CD4-positive, alpha-beta T cell (primary cell): ENCODE measurements at regions not wholly inside any gene's neighbourhood (a gene's known extent, or its start where the extent isn't known, plus 50 kb on each side); places are given as distances from the start of the nearest gene placed in this dataset.
A peak's percentile ranks its signal among the peaks of the same experiment; 100 is the strongest.

Experiments used
- ATAC-seq: fragments of 200-7000 bp; cut with Tn5 transposase; one replicate; pipeline ENCODE4 v1.10.0; 2022; ENCODE audit warnings: mild to moderate bottlenecking; ENCODE audit not compliant: poor library complexity
- CTCF ChIA-PET: fragments of 350-600 bp; sonication (Branson Sonifier 250); formaldehyde crosslinking; loops from one replicate; lab custom pipeline; 2021; ENCODE audit warnings: antibody characterized with exemption, inconsistent platforms; lab: Charles Lee
- POLR2A ChIA-PET: fragments of 350-600 bp; sonication (Branson Sonifier 250); formaldehyde crosslinking; loops from one replicate; lab custom pipeline; 2021; ENCODE audit warnings: antibody characterized with exemption, inconsistent platforms; lab: Charles Lee
- DNase-seq, 14 experiments: peaks; one replicate each; pipeline ENCODE4 v3.0.0-alpha.2; 2013 to 2020; ENCODE audit warnings: mixed read lengths in 2 of 14
- H3K27ac ChIP-seq, 2 donors: one replicate each; pipeline versions ENCODE4 v1.5.1 to v1.7.0; 2013; ENCODE audit warnings: low read length in 2 of 2, low read depth in 1 of 2, mild to moderate bottlenecking in 1 of 2
- H3K27me3 ChIP-seq, 2 experiments: 1 replicate in 1 of 2; 2 replicates in 1 of 2; pipeline versions ENCODE4 v1.6.1 to v1.7.0; 2013; ENCODE audit warnings: low read length in 2 of 2, control low read depth in 1 of 2, mild to moderate bottlenecking in 1 of 2, moderate library complexity in 1 of 2; ENCODE audit not compliant: insufficient read depth in 2 of 2, control insufficient read depth in 1 of 2
- H3K36me3 ChIP-seq: one replicate; pipeline ENCODE4 v1.6.1; 2013; ENCODE audit warnings: low read length, control low read depth; ENCODE audit not compliant: insufficient read depth
- H3K4me1 ChIP-seq: one replicate; pipeline ENCODE4 v1.6.1; 2013; ENCODE audit warnings: low read length, control low read depth; ENCODE audit not compliant: insufficient read depth
- H3K4me3 ChIP-seq: one replicate; pipeline ENCODE4 v1.5.1; 2013; ENCODE audit warnings: mild to moderate bottlenecking, low read length, moderate library complexity
- H3K9me3 ChIP-seq, 2 experiments: 1 replicate in 1 of 2; 2 replicates in 1 of 2; pipeline versions ENCODE4 v1.6.1 to v1.7.0; 2013; ENCODE audit warnings: low read length in 2 of 2, mild to moderate bottlenecking in 2 of 2, control low read depth in 1 of 2, moderate library complexity in 1 of 2; ENCODE audit not compliant: control insufficient read depth in 1 of 2, insufficient read depth in 1 of 2
- H3K27ac Mint-ChIP-seq: one replicate; pipeline ENCODE4 v1.8.0; 2020; ENCODE audit warnings: mixed read lengths
- H3K27me3 Mint-ChIP-seq: one replicate; pipeline ENCODE4 v1.8.0; 2021; ENCODE audit warnings: mixed read lengths
- H3K36me3 Mint-ChIP-seq: one replicate; pipeline ENCODE4 v1.8.0; 2021; ENCODE audit warnings: low read depth, mixed read lengths
- H3K4me1 Mint-ChIP-seq: one replicate; pipeline ENCODE4 v1.8.0; 2021; ENCODE audit warnings: low read depth, mixed read lengths
- H3K4me3 Mint-ChIP-seq: one replicate; pipeline ENCODE4 v1.8.0; 2020; ENCODE audit warnings: mild to moderate bottlenecking, mixed read lengths
- H3K9me3 Mint-ChIP-seq: one replicate; pipeline ENCODE4 v1.8.0; 2020; ENCODE audit warnings: mixed read lengths
- intact Hi-C, 2 experiments: fragments of 100-400 bp; cut with DNase I in 1 of 2; cut with micrococcal nuclease in 1 of 2; formaldehyde crosslinking; loops; one replicate each; pipeline versions ENCODE4 v1.15.1 to v1.9.0; 2023 to 2025; cut with DNase I, micrococcal nuclease
- TF ChIP-seq, protein P1 (sequence below): fragments of 200-600 bp; IDR thresholded peaks from one replicate; pipeline ENCODE4 v1.8.0; 2022; ENCODE audit warnings: antibody characterized with exemption, mild to moderate bottlenecking

DNA sequence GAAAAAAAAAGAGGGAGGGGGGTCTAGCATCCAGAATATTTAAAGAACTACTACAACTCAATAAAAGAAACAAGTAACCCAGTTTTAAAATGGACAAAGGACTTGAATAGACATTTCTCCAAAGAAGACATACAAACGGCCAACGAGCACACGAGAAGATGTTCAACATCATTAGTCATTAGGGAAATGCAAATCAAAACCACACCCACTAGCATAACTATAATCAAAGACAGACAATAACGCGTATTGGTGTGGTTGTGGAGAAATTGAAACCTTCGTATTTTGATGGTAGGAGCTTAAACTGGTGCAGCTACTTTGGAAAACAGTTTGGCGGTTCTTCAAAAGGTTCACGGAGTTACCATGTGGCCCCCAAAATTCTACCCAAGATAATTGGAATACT, 64.3 kb upstream of the CAB39 start:
- no peaks in the 10 kb centered on the region for H3K27me3 ChIP-seq
- ChIA-PET POLR2A (no interaction called here), CTCF (interaction anchor here (1.2 to 1.3 kb wide), 2 partner anchors 9 to 21 kb away, joined by 3 read pairs; no protein-coding TSS in a partner anchor)
- TF ChIP-seq, protein P1, sequence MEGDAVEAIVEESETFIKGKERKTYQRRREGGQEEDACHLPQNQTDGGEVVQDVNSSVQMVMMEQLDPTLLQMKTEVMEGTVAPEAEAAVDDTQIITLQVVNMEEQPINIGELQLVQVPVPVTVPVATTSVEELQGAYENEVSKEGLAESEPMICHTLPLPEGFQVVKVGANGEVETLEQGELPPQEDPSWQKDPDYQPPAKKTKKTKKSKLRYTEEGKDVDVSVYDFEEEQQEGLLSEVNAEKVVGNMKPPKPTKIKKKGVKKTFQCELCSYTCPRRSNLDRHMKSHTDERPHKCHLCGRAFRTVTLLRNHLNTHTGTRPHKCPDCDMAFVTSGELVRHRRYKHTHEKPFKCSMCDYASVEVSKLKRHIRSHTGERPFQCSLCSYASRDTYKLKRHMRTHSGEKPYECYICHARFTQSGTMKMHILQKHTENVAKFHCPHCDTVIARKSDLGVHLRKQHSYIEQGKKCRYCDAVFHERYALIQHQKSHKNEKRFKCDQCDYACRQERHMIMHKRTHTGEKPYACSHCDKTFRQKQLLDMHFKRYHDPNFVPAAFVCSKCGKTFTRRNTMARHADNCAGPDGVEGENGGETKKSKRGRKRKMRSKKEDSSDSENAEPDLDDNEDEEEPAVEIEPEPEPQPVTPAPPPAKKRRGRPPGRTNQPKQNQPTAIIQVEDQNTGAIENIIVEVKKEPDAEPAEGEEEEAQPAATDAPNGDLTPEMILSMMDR: no peak
- Mint-ChIP-seq H3K4me3 (no peak overlapping the region), H3K27ac (no peak overlapping the region), H3K9me3 (peaks cover 3% of the 10 kb centered on the region), H3K36me3 (no peaks in the 10 kb centered on the region), H3K27me3 (no peaks in the 10 kb centered on the region), H3K4me1 (peaks cover 28% of the 10 kb centered on the region)
- ATAC-seq (no peak), DNase-seq (no peak)
- no peak overlapping the region for H3K4me3 ChIP-seq
- intact Hi-C loops: no loop called here
- no peak overlapping the region for H3K27ac ChIP-seq
- peaks cover 16% of the 10 kb centered on the region for H3K4me1 ChIP-seq
- no peaks in the 10 kb centered on the region for H3K36me3 ChIP-seq
- H3K9me3 ChIP-seq: no peaks in the 10 kb centered on the region

DNA sequence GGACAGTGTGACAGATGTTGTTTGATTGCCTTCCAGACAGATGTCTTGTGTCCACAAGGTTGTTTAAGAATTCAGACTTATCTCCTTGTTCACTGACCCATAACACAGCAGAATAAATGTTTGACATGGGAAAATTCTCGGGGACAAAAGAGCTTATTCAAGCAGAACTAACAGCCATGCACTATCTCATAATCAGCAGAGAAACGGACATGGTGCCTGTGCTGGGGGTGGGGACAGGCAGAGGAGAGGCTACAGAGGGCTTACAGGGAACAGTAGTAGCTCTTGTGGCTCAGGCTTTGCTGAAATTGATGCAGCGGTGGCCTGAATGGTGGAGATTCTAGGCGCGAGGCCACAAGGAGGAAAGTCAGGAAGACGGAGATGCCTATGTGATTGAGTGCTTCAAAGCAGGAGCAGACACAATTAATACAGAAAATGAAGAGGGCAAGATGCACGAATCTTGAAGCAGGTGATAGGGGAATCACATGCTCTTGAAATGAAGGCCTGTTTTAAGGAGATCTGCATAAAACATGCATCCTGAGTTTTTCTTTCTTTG, 62.0 kb upstream of the CAB39 start:
- CTCF ChIA-PET: no interaction called here
- no peaks in the 10 kb centered on the region for H3K9me3 ChIP-seq
- H3K27ac ChIP-seq: no peak overlapping the region
- no peak overlapping the region for H3K4me3 ChIP-seq
- peaks cover 8% of the 10 kb centered on the region for H3K4me1 ChIP-seq
- DNase-seq: no peak
- H3K36me3 ChIP-seq: no peaks in the 10 kb centered on the region
- no peak for ATAC-seq
- no peaks in the 10 kb centered on the region for H3K27me3 ChIP-seq
- Mint-ChIP-seq H3K4me3 (no peak overlapping the region), H3K27ac (no peak overlapping the region), H3K4me1 (peaks cover 27% of the 10 kb centered on the region), H3K27me3 (no peaks in the 10 kb centered on the region), H3K36me3 (no peaks in the 10 kb centered on the region), H3K9me3 (no peaks in the 10 kb centered on the region)
- TF ChIP-seq, protein P1: no peak
- intact Hi-C loops: no loop called here
- POLR2A ChIA-PET: interaction anchor here (0.8 kb wide), 1 partner anchor 10 kb away, joined by 3 read pairs; no protein-coding TSS in a partner anchor

DNA sequence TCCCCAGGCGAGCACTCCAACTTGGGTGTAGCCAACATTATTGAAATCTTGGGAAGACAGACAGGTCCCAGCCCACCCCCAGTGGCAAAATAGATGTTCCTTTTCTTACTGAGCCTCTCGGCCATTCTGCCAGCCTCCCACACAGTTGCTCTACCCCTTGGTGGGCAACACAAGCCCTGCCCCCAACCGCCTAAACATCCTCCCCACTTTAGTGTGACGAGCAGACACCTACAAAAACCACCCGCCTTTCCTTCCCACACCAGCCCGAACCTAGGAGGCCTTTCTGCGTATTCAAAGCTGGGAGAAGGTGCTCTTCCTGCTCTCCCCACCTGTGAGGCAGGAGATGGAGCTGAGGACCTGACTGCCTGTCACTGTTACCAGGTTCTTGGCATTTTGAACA, 58.6 kb upstream of the CAB39 start:
- no peak overlapping the region for H3K4me3 Mint-ChIP-seq
- ATAC-seq: no peak
- H3K27ac Mint-ChIP-seq: peak overlapping the region; percentile 45
- CTCF ChIA-PET: no interaction called here
- no peaks in the 10 kb centered on the region for H3K36me3 ChIP-seq
- no peak for DNase-seq
- POLR2A ChIA-PET: interaction anchor here (0.6 kb wide), 1 partner anchor 798 kb away, joined by 3 read pairs; no protein-coding TSS in a partner anchor
- no peak overlapping the region for H3K4me3 ChIP-seq
- H3K9me3 ChIP-seq: no peaks in the 10 kb centered on the region
- H3K36me3 Mint-ChIP-seq: no peaks in the 10 kb centered on the region
- TF ChIP-seq, protein P1: no peak
- peaks cover 38% of the 10 kb centered on the region for H3K4me1 ChIP-seq
- H3K9me3 Mint-ChIP-seq: no peaks in the 10 kb centered on the region
- no peaks in the 10 kb centered on the region for H3K27me3 Mint-ChIP-seq
- H3K4me1 Mint-ChIP-seq: peaks cover 59% of the 10 kb centered on the region
- no peaks in the 10 kb centered on the region for H3K27me3 ChIP-seq
- no peak overlapping the region for H3K27ac ChIP-seq
- intact Hi-C loops: no loop called here
